ENCODE measurements at regions not wholly inside any gene's neighbourhood (a gene's known extent, or its start where the extent isn't known, plus 50 kb on each side); places are given as distances from the start of the nearest gene placed in this dataset.

DNA sequence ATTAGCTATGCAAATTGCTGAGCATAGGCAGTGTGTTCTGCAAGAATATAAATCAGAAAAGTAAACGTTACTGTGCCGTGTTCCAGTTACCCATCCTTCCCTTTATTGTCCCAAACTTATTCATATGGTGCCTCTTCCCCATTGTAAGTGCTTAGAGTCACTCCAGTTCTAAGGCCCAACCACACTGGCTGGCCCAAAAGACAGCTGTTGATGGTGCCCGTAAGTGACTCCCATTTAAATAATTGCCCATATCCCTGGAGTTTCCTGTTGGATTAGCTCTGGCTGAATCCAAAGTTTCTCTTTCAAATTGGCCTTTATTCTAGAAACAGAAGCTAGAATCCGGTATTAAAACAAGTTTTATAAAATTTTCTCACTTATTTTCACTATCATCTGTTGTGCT, 400.1 kb upstream of the DDHD1 start:
- DNase-seq (ENCODE audit: low read depth in 1 of 2, low spot score in 1 of 2), result no peak
- no peaks in the 10 kb centered on the region for H3K27me3 ChIP-seq (ENCODE audit: insufficient read depth, poor library complexity, severe bottlenecking)
- no peak overlapping the region for H3K27ac ChIP-seq (replicated peaks)
- TF ChIP-seq, protein P1, sequence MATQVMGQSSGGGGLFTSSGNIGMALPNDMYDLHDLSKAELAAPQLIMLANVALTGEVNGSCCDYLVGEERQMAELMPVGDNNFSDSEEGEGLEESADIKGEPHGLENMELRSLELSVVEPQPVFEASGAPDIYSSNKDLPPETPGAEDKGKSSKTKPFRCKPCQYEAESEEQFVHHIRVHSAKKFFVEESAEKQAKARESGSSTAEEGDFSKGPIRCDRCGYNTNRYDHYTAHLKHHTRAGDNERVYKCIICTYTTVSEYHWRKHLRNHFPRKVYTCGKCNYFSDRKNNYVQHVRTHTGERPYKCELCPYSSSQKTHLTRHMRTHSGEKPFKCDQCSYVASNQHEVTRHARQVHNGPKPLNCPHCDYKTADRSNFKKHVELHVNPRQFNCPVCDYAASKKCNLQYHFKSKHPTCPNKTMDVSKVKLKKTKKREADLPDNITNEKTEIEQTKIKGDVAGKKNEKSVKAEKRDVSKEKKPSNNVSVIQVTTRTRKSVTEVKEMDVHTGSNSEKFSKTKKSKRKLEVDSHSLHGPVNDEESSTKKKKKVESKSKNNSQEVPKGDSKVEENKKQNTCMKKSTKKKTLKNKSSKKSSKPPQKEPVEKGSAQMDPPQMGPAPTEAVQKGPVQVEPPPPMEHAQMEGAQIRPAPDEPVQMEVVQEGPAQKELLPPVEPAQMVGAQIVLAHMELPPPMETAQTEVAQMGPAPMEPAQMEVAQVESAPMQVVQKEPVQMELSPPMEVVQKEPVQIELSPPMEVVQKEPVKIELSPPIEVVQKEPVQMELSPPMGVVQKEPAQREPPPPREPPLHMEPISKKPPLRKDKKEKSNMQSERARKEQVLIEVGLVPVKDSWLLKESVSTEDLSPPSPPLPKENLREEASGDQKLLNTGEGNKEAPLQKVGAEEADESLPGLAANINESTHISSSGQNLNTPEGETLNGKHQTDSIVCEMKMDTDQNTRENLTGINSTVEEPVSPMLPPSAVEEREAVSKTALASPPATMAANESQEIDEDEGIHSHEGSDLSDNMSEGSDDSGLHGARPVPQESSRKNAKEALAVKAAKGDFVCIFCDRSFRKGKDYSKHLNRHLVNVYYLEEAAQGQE (IDR thresholded peaks at IDR 0.05; ENCODE audit: insufficient replicate concordance, low read depth), result no peak
- TF ChIP-seq GABPA (IDR thresholded peaks at IDR 0.05; ENCODE audit: low read depth) (no peak), SPI1 (IDR thresholded peaks at IDR 0.05; ENCODE audit: borderline replicate concordance, low read depth) (no peak), POLR2AphosphoS5 (IDR thresholded peaks at IDR 0.05; ENCODE audit: low read depth) (no peak)
- TF ChIP-seq, protein P2, sequence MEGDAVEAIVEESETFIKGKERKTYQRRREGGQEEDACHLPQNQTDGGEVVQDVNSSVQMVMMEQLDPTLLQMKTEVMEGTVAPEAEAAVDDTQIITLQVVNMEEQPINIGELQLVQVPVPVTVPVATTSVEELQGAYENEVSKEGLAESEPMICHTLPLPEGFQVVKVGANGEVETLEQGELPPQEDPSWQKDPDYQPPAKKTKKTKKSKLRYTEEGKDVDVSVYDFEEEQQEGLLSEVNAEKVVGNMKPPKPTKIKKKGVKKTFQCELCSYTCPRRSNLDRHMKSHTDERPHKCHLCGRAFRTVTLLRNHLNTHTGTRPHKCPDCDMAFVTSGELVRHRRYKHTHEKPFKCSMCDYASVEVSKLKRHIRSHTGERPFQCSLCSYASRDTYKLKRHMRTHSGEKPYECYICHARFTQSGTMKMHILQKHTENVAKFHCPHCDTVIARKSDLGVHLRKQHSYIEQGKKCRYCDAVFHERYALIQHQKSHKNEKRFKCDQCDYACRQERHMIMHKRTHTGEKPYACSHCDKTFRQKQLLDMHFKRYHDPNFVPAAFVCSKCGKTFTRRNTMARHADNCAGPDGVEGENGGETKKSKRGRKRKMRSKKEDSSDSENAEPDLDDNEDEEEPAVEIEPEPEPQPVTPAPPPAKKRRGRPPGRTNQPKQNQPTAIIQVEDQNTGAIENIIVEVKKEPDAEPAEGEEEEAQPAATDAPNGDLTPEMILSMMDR (IDR thresholded peaks at IDR 0.05; ENCODE audit: insufficient read depth, low read length), result no peak
- H3K4me3 ChIP-seq (replicated peaks; ENCODE audit: insufficient read depth, low read length), result no peak overlapping the region

DNA sequence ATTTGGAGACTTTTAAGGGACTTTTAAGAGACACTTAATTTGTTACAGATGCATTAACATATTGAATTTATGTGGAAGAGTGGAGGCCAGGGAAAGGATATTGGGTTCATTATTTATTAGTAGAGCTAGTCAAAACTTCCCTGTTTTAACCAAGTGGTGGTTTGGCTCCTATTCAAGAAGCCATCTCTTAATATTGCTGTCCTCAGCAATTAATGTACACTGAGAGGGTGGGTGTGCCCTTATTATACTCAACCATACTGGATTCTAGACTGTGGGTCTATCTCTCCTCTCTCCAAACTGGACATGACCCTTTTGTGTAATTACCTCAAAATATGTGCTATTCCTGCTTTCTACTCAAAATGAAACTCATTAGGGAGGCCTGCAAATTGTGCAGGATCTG, 398.7 kb upstream of the DDHD1 start:
- no peak overlapping the region for H3K27ac ChIP-seq (replicated peaks)
- DNase-seq (ENCODE audit: low read depth in 1 of 2, low spot score in 1 of 2), result no peak
- no peak for TF ChIP-seq GABPA (IDR thresholded peaks at IDR 0.05; ENCODE audit: low read depth)
- no peak for TF ChIP-seq SPI1 (IDR thresholded peaks at IDR 0.05; ENCODE audit: borderline replicate concordance, low read depth)
- TF ChIP-seq, protein P2 (IDR thresholded peaks at IDR 0.05; ENCODE audit: insufficient read depth, low read length), result no peak
- TF ChIP-seq, protein P1 (IDR thresholded peaks at IDR 0.05; ENCODE audit: insufficient replicate concordance, low read depth), result no peak
- no peak for TF ChIP-seq POLR2AphosphoS5 (IDR thresholded peaks at IDR 0.05; ENCODE audit: low read depth)
- H3K4me3 ChIP-seq (replicated peaks; ENCODE audit: insufficient read depth, low read length), result no peak overlapping the region
- H3K27me3 ChIP-seq (ENCODE audit: insufficient read depth, poor library complexity, severe bottlenecking), result no peaks in the 10 kb centered on the region

DNA sequence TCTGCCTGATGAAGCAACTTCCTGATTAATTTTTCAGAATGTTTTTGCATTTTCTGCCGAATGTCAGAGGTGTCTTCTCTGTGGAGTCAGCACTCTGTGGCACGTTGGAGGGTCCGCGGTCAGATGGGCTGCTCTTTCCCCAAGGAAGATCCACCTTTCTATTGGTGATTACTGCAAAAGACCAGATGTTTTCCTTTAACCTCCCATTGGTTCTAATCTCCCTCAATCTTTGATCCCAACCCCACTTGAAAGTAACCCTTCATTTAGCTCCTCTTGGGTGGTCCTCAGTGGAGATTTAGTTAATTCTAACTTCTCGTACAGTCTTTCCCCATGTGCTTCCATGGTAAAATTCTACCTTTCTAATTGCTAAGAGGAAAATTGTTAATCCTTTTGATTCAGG, 397.7 kb upstream of the DDHD1 start:
- H3K4me3 ChIP-seq (replicated peaks; ENCODE audit: insufficient read depth, low read length), result no peak overlapping the region
- no peak for DNase-seq (ENCODE audit: low read depth in 1 of 2, low spot score in 1 of 2)
- H3K27me3 ChIP-seq (ENCODE audit: insufficient read depth, poor library complexity, severe bottlenecking), result no peaks in the 10 kb centered on the region
- TF ChIP-seq GABPA (IDR thresholded peaks at IDR 0.05; ENCODE audit: low read depth), result no peak
- TF ChIP-seq POLR2AphosphoS5 (IDR thresholded peaks at IDR 0.05; ENCODE audit: low read depth), result no peak
- TF ChIP-seq, protein P1 (IDR thresholded peaks at IDR 0.05; ENCODE audit: insufficient replicate concordance, low read depth), result no peak
- TF ChIP-seq SPI1 (IDR thresholded peaks at IDR 0.05; ENCODE audit: borderline replicate concordance, low read depth), result no peak
- TF ChIP-seq, protein P2 (IDR thresholded peaks at IDR 0.05; ENCODE audit: insufficient read depth, low read length), result no peak
- H3K27ac ChIP-seq (replicated peaks), result no peak overlapping the region

All from HL-60 (cell line).